ENCODE measurements at regions not wholly inside any gene's neighbourhood (a gene's known extent, or its start where the extent isn't known, plus 50 kb on each side); places are given as distances from the start of the nearest gene placed in this dataset.

DNA sequence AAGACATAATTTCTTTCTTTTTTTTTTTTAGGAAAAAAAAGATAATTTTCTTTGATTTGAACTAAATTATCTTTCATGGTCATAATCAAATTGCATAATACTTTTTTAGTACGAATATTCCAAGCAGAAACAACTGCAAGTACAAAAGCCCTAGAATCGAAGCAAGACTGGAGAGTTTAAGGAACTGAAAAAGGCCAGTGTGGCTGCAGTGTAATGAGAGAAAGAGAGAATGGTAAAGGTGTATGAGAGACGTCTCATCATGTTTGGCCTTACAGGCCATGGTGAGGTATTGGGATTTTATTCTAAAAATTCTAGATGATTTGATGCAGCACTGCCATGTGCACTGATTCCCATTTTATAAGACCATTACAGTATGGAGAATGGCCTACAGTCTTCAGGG is 180.9 kb downstream of the SUCNR1 start:
- no peak for DNase-seq (ENCODE audit: low spot score)

DNA sequence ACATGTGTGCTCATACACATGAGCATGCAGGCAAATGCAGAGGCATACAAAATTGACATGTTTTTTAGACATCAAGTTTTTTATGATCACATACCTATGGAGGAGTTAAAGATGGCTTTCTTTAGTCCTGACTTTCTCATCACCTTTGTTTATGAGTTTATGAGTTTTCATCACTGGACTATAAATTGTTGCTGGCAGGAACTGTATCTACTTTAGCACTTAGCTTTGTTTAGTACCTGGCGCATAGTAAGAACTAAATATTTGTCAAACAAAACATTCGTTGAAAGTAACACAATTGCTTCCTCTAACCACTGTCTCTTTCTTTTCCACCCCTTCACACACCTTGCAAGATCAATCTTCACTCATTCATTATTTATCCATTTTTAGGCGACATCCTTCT is 182.6 kb downstream of the SUCNR1 start:
- DNase-seq (ENCODE audit: low spot score), result no peak

DNA sequence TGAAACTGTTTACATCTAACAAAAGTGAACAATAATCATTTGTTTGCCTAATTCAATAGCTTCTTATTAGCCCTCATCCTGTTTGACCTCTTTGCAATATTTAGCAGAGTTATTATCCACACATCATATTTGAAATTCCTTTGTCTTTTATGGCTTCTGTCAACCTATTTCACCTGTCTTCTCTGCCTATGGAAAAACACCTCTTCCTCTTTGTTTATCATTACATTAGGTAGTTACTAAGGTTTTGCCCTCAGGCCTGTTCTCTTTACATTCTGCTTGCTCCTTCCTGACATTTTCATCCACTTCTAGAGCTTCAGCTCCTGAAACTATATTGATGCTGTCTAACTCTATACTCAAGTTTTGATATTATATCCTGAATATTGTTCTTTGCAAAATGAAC is 183.0 kb downstream of the SUCNR1 start:
- DNase-seq (ENCODE audit: low spot score), result no peak

DNA sequence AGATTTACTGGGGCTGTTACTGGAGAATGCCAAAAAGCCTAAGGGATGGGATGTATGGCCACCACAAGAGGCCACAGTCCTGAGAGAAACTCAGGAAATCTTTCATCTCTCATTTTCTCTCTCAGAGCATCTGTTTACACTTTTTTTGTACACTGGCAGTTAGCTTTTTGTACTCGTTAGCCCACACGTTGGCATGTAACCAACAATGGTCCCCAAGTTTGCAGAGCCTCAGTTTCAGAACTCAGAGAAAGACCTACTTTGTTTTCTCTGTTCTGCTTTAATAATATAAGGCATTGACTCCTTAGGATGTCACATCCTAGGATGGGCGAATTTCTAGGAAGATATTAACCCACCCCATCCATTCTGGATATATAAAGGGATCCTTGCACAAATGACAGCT is 183.5 kb downstream of the SUCNR1 start:
- DNase-seq (ENCODE audit: low spot score), result no peak

DNA sequence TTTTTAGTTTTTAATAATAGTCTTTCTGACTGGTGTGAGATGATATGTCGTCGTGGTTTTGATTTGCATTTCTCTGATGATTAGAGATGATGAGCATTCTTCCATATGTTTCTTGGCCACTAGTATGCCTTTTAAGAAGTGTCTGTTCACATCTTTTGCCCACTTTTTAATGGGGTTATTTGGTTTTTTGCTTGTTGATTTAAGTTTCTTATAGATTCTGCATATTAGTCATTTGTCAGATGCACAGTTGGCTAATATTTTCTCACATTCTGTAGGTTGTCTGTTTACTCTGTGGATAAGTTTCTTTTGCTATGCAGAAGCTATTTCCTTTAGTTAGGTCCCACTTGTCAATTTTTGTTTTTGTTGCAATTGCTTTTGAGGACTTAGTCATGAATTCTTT is 185.4 kb downstream of the SUCNR1 start:
- DNase-seq (ENCODE audit: low spot score), result no peak

DNA sequence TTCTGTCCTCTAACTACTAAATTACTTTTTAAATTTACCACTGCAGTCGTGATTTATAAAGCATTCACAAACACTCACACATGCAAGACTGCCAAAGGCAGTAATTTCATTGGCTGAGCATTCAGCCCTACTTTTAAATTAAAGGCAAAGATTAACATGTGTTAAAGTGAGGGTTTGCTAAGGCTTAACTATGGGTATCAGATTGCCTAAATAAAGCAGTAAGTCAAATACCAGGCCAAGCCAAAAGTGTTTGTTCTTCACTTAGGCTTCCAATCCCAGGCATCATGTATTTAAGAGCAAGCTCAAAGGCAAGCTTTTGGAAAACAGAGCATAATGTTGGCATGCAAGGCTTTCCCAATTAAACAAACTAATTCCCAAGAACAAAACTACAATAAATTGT is 187.3 kb downstream of the SUCNR1 start:
- no peak for DNase-seq (ENCODE audit: low spot score)

DNA sequence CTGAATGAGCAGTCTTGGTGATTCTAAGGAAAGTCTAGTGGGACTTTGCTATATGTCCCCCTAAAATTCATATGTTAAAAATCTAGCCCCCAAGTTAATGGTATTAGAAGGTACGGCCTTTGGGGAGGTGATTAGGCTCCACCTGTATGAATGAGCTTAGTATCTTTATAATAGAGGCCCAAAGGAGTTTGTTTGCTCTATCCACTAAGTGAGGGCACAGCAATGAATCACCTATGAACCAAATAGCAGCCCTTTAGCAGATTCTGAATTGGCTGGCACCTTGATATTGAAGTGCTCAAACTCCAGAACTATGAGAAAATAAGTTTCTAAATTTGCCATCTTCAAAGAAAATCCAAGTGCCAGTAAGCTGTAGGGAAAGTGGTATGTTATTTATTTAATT is 187.9 kb downstream of the SUCNR1 start:
- DNase-seq (ENCODE audit: low spot score), result no peak

DNA sequence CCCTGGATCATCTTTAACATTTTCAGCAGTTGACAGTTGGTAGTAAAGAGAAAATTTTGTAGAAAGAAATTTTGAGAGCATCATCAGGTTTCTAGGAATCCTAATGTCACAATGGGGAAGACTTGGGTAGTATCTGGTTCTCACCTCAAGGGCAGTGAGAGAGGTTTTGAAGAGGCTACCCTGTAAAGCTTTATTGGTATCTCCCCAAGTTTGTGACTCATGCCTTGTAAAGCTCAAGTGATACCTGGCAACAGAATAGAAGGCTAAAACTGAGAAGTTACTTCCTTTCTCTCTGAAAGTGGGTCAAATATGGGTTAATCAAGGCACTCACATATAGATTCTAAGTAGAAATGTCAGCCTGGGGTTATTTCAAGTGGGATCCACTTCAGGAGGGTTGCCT is 196.4 kb downstream of the SUCNR1 start:
- DNase-seq (ENCODE audit: low spot score), result no peak

DNA sequence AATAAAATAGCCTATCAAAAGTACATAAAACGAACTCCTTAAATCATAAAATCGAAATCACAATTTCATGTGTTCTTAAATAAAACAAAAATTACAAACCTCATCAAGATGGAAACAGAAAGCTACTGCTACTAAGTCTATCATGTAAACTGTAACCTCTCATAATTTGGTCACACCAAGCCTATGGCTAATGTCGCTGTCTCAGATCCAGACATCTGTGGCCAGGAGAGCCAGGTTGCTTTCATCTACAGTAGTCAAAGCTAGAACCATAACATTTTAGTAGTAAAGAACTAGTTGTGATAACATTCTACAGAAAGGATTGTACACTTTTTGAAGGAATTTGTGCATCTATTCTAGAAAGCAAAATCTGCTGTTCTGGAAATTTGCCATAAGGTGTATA is 197.4 kb upstream of the MBNL1 start:
- DNase-seq (ENCODE audit: low spot score), result no peak

DNA sequence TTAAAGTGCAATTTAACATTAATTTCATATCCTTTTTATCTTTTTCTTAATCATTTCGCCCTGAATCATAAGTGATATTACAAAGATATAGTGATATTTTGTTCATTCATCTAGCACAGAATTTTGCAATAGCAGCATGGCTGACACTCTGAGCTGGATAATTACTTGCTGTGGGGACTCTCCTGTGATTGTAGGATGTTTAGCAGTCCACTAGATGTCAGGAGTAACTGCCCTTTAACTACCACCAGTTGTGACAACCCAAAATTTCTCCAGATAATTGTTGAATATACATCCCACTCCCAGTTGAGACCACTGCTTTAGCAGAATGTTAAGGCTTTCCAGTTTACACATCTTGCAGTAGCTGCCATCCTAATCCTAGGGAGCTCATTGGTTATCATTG is 196.8 kb upstream of the MBNL1 start:
- DNase-seq (ENCODE audit: low spot score), result peak; percentile 21

DNA sequence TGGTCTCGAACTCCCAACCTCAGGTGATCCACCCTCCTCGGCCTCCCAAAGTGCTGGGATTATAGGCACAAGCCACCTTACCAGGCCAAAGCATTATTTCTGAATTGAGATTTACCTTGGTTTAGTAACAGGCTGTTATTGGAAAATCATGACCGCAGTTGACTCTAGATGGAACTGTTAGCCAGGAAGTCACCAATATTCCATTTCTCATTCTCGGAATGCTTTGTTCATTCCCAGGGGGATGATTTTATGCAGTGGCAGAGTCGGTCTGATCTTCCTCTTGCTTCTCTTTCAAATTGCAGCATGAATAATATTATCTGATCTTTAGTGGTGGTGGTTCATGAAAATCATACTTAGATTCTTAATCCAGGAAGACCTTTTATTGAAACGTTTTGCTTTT is 195.5 kb upstream of the MBNL1 start:
- no peak for DNase-seq (ENCODE audit: low spot score)

DNA sequence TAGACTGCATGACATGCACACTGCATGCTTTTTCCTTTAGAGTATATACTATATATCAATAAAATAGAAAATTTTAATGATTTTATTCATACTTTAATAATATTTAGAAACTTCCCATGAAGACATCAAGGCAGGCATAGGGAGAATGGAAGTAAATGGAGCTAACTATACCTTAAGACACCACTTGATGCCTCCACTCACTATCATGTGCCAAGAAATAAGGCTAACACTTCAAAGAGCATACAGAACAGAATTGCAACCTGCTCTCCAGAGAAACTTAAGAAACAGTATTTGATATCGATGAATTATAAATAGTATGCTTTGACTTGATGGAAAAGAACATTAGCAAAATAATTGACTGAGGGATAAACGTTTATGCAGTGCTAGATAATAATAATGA is 192.6 kb upstream of the MBNL1 start:
- no peak for DNase-seq (ENCODE audit: low spot score)

DNA sequence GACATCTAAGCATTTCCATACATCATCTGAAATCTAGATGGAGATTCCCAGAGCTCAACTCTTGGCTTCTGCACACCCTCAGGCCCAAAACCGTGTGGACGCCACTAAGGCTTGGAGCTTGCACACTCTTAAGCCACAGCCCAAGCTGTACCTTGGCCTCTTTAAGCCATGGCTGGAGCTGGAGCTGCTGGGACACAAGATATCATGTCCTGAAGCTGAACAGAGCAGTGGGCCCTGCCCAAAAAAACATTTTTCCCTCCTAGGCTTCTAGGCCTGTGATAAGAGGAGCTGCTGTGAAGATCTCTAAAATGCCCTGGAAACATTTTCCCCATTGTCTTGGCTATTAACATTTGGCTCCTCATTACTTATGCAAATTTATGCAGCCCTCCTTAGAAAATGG is 188.7 kb upstream of the MBNL1 start:
- DNase-seq (ENCODE audit: low spot score), result no peak

DNA sequence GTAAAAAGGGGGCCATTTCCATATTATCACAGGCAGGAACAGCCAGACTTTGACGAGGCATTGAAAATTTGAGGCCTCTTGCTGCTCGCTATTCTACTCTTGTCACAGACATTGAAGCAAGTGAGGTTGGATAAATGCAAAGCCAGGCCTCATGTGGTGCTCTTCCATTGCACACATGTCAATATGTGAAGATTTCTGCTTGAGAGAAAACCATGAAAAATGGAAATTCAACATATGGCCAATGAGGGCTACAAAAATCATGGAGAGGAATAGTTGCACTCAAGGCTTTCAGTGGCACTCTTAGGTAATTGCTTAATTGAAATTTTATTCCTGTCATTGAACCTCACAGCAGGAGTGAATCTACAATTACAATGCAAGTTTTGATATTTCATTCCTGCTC is 185.6 kb upstream of the MBNL1 start:
- no peak for DNase-seq (ENCODE audit: low spot score)

DNA sequence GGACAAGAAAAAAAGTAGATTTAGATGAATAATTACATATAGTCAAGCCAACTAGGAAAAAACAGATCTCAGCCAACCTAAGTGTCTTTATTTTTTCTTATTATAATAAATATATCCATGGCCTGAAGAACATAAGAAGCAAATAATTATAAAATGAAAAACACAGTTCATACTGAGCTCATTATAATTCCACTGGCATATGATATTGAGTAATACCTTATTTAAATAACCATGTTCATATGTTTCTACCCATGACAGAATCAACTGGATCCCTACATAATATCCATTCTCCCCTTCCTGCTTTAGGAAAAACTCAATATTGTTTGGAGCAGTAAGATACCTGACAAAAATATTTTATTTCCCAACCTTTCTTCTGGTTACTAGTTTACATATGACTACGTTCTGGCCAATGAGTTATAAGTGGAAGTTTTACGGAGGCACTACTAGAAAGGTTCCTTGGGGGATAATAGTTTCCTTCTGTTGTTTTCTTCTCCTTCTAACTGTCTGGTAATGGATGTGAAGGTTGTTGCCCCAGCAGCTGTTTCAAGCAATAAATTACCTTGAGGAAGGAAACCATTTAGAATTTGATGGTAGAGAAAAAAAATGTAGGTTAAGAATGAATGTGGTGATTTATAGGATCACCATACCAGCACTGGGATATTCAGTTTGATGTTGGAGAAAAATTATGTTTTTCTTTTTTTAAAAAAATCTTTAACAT is 184.1 kb upstream of the MBNL1 start:
- no peak for DNase-seq (ENCODE audit: low spot score)

DNA sequence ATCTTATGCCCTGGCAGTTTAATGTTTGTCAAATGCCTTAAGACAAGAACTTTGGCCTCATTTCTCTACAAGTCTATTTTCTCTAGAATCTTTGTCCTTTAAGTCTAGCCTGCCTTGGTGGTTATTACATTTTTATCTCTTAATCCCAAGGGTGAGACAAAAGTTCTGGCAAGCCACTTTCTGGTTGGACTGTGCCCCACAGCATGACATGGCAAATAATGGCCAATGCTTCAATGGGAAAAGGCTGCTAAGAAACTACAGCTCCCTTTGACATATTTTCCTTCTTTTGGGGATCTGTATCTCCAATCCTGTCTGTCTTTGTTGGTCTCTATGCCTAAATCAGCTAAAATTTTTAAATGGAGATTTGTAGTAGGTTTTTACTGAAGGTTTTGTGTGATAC is 181.6 kb upstream of the MBNL1 start:
- DNase-seq (ENCODE audit: low spot score), result no peak

DNA sequence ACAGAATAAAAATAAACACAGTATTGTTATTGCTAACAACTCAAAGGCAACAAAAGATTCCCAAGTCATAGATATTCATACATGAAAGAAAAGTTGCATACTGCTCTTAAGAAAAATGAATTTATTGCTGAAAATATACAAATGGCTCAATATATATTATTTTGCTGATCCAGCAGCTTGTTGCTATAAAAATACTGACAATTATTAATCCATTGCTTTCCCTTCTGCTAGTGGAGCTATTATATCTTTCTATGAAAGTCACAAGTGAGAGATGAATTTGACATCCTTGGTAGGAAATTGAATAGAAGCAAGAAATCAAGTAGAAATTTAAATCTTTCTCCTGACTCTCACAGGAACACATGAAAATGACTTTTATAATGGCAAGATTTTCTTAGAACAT is 179.2 kb upstream of the MBNL1 start:
- no peak for DNase-seq (ENCODE audit: low spot score)

DNA sequence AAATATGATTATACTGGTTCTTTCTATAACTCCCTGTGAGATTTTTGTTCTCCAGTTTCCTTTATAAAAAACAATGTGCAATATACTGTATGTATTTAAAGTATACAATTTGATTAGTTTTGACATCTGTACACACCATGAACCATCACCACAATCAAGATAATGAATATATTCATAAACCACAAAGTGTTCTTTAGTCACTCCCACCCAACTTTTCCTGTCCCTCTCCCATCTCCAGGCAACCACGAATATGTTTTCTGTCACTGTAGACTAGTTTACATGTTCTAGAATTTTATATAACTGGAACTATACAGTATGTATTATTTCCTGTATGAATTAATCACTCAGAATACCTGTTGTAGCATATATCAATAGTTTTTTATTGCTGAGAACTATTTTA is 177.0 kb upstream of the MBNL1 start:
- no peak for DNase-seq (ENCODE audit: low spot score)

DNA sequence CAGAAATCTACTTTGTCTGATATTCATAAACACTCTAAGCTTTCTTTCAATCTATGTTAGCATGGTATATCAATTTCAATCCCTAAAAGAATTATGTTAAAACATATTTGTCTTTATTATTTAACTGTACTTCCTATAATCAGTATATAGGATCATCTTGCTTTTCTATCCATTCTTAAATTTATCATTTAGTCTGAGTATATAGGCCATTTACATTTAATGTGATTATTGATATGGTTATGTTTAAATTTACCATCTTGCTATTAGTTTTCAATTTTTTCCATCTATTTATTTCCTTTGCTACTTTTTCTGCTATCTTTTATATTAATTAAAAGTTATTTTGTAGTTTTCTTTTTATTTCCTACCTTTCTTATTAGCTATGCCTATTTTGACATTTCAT is 174.8 kb upstream of the MBNL1 start:
- no peak for DNase-seq (ENCODE audit: low spot score)

DNA sequence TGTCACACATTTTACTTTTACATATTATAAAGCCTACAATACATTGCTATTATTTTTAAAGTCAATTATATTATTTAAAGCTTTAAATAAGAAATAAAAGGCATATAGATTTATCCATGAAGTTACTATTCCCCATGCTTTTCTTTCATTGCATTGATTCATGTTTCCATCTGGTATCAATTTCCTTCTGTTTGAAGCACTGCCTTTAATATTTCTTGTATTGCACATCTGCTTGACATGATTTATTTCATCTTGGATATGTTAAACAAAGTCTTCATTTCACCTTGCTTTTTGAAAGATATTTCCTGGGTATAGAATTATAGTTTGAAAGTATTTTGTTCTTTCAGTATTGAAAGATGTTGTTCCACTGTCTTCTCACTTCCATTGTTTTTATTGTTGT is 174.3 kb upstream of the MBNL1 start:
- DNase-seq (ENCODE audit: low spot score), result no peak

DNA sequence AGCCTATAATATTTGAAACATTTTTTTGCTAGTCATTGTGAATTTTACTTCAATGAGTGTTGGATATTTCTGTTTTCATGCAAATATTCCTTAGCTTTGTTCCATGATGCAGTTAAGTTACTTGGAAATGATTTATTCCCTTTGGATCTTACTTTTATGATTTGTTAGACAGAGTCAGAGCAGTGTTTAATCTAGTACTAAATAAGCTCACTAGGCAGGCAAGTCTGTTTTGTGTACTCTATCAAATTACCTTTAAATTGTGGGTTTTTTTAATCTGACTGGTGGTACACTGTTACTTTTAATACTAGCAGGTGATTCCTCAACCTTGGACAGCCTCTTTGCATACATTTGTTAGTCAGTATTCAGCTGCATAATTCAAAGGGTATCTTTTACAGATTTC is 173.3 kb upstream of the MBNL1 start:
- no peak for DNase-seq (ENCODE audit: low spot score)

DNA sequence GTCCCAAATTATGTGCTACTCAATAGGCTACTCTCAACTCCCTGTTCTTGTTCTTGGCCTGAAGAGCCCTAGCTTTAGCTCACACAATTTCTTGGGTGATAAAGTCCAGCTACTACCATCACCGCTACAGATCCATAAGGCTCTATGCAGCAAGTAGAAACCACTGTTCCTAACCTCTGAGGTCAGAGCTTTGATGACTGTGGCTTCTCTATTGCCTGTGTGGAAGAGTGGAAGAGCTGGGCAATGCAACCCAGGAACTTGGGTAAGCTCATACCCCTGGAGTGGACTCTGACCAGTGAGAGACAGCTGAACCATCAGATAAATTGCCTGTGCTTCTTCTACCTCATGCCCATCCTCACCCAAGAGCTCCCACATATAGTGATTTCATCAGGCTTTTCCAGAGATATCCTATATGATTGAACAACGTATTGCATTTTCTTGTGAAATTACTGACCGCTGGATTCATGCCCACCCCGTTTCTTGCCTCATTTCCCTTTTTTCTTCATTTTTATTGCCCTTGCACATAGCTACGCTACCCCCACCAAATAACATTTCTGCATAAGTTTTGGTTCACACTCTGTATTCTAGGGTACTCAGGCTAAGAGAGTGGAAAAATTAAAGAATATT is 172.3 kb upstream of the MBNL1 start:
- no peak for DNase-seq (ENCODE audit: low spot score)

DNA sequence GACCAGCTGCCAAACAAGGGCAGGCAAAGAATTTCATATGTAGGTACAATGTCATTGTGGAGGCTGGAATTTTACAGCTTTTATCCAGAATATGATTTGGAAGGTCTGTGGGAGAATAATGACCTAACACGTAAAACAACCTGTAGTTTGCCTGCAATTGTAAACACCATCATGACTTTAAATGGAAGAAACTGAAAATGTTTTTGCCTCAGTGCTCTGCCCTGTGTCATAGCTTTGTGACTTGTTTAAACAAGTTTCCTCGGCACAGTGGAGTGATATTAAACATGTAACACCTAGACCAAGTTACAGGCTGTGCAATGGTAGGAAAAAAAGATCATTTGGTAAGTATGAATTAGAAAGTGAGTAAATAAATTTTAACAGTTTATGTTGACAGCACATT is 171.6 kb upstream of the MBNL1 start:
- no peak for DNase-seq (ENCODE audit: low spot score)

DNA sequence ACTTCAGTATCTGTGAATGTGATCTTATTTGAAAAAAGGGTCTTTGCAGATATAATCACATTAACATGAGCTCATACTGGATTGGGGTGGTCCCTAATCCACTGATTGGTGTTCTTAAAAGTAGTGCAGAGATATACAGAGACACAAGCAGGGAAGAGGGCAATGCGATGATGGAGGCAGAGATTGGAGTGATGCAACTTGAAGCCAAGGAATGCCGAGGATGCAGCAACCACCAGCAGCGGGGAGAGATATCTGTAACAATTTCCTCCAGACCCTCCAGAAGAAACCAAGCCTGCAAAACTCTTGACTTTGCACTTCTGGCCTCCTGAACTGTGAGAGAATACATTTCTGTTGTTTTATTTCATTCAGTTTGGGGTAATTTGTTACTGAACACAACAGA is 171.0 kb upstream of the MBNL1 start:
- DNase-seq (ENCODE audit: low spot score), result no peak
